Stomach (tissue), 4 donors: ENCODE measurements at regions not wholly inside any gene's neighbourhood (a gene's known extent, or its start where the extent isn't known, plus 50 kb on each side); places are given as distances from the start of the nearest gene placed in this dataset.

Source experiments
- POLR2A ChIP-seq, 4 donors: fragments of 450-650 bp; IDR thresholded peaks; one replicate each; pipeline ENCODE4 v1.6.1; 2016; ENCODE audit warnings: antibody characterized with exemption in 4 of 4, control low read depth in 2 of 4, mild to moderate bottlenecking in 1 of 4, moderate library complexity in 1 of 4
- TF ChIP-seq, protein P1 (sequence below), 7 experiments: fragments of 450-650 bp in 4 of 7; fragments of 200-600 bp in 3 of 7; sonication (generic) in 3 of 7; IDR thresholded peaks; one replicate each; pipeline ENCODE4 v1.5.1; 2016 to 2019; ENCODE audit warnings: antibody characterized with exemption in 7 of 7, control low read depth in 2 of 7, mild to moderate bottlenecking in 1 of 7

GRCh38 chr6:137358273-137358672, 135.9 kb downstream of the OLIG3 start:
- TF ChIP-seq, protein P1, sequence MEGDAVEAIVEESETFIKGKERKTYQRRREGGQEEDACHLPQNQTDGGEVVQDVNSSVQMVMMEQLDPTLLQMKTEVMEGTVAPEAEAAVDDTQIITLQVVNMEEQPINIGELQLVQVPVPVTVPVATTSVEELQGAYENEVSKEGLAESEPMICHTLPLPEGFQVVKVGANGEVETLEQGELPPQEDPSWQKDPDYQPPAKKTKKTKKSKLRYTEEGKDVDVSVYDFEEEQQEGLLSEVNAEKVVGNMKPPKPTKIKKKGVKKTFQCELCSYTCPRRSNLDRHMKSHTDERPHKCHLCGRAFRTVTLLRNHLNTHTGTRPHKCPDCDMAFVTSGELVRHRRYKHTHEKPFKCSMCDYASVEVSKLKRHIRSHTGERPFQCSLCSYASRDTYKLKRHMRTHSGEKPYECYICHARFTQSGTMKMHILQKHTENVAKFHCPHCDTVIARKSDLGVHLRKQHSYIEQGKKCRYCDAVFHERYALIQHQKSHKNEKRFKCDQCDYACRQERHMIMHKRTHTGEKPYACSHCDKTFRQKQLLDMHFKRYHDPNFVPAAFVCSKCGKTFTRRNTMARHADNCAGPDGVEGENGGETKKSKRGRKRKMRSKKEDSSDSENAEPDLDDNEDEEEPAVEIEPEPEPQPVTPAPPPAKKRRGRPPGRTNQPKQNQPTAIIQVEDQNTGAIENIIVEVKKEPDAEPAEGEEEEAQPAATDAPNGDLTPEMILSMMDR (IDR thresholded peaks at IDR 0.05), result no peak
- no peak for TF ChIP-seq POLR2A (IDR thresholded peaks at IDR 0.05)
